ENCODE measurements at regions not wholly inside any gene's neighbourhood (a gene's known extent, or its start where the extent isn't known, plus 50 kb on each side); places are given as distances from the start of the nearest gene placed in this dataset.

- TF ChIP-seq CTCF (IDR thresholded peaks at IDR 0.05; ENCODE audit: low read length) (no peak), EZH2 (IDR thresholded peaks at IDR 0.05; ENCODE audit: borderline replicate concordance, low read length) (no peak)
Observed at GRCh38 chr7:85392326-85392725, 205.5 kb upstream of the SEMA3D start.

All from OCI-LY1 (cell line).